HuH-7 (cell line): ENCODE measurements at regions not wholly inside any gene's neighbourhood (a gene's known extent, or its start where the extent isn't known, plus 50 kb on each side); places are given as distances from the start of the nearest gene placed in this dataset.

Source experiments
- DNase-seq: peaks from one replicate; pipeline ENCODE4 v3.0.0; 2011; ENCODE audit warnings: low spot score

DNA sequence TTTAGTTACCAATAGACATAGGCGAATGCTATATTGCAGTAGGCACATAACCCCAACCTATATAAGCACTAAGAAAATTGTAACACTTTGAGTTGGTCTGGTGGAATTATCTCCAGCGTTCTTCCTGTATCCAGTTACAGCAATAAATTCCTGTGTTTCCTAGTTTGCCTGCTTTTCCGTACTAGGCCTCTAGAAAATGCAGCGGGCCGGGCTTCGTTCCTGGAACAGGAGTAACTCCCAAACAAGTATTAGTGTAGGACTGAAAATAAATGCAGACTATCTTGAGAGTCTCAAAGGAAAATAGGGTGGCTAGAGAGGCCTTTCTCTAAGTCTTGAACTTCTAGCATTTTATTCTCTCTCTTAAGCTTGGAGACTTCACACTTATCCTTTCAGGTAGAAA lies 159.8 kb downstream of the OR13H1 start:
- no peak for DNase-seq

DNA sequence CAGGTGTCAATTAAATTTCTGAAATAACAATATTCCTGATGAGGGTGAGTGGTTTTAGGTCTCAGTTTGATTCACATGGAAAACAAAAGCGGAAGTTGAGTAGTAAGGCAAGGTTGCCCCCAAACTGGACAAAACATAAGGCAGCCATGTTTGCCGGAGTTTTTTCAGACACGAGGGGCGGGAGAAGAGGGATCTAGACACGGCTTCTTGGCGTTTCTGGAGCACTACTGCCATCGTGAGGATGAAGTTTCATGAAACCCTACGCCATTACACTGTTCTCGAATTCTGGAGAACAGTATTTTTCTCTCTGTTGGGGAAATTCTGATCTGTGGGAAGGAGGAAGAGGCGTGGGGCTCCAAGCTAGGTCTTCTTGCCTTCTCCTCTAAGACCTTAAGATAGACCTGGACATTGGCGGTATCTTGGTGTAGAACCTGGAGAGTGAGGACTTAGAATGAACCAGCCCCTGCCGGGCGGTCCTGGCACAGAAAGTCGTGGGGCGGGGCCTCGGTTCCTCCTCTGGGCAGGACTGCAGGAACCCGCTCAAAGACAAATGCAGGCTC lies 160.3 kb downstream of the OR13H1 start:
- DNase-seq = no peak

GRCh38 chrX:131709553-131709952 lies 165.7 kb downstream of the OR13H1 start:
- DNase-seq = no peak

DNA sequence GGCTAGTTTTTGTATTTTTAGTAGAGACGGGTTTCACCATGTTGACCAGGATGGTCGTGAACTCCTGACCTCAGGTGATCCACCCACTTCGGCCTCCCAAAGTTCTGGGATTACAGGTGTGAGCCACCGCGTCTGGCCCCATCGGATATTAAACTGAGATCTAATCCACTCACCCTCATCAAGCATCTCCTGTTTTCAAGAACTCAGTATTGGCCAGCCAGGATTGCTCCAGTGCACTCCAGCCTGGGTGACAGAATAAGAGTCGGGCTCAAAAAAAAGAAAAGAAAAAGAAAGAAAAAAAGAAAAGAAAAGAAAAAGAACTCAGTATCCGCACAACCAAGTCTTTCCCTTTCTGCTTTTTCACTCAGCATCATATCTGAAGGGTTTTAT lies 167.6 kb downstream of the OR13H1 start:
- no peak for DNase-seq

- DNase-seq = no peak
Observed at GRCh38 chrX:131723646-131724045, 179.8 kb downstream of the OR13H1 start.

GRCh38 chrX:131724292-131724691 lies 180.4 kb downstream of the OR13H1 start:
- no peak for DNase-seq

DNA sequence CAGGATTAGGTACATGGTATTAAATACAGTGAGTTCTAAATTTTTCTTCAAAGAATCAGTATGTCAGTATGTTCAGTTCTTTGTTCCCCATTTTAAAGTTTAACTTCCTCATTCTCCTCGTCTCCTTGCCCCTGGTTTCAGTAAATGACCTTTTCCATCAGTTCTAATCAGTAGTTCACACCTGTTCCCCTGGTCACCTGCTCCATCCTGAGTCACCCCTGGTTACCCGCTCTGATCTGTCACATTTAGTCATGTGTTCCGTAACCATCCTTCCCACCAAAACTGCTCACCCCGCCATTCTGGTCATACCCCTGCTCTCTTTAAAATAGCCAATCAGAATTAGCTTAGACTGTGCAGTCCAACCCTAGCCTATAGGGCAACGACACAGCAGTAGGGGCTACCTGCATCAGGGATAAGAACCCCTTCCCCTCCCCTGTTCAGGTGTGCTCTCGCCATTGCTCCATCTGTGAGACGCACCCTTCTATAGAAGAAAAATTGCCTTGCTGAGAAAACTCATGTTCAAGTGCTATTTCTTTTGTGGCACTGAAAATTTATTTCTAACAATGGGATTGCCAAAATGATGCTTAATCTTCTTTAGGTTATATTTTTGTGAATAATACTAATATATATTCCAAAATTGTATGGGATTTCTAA lies 181.3 kb downstream of the OR13H1 start:
- DNase-seq = no peak

DNA sequence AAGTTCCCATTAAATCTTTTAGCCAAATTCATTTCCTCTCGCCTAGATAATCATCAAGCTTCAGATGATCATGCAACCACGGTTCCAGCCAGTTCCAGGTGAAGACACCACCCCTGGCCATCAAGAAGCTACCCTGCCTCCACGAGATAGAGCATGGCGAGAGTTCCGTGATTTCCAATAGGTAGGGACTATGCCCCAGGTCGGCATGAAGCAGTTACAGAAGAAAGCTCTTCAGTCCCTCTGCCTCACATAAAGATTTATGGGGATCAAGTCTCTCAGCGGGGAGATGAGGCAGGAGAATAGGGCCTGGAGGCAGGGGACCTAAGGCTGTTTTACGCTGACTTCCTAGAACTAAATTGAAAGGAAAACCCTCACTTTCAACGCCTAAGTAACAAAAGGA lies 183.9 kb downstream of the OR13H1 start:
- DNase-seq = no peak

- no peak for DNase-seq
Observed at GRCh38 chrX:131728295-131729145, 184.6 kb downstream of the OR13H1 start.

- no peak for DNase-seq
Observed at GRCh38 chrX:131729295-131729694, 185.4 kb downstream of the OR13H1 start.

GRCh38 chrX:131734621-131735020 lies 190.7 kb downstream of the OR13H1 start:
- DNase-seq = no peak

DNA sequence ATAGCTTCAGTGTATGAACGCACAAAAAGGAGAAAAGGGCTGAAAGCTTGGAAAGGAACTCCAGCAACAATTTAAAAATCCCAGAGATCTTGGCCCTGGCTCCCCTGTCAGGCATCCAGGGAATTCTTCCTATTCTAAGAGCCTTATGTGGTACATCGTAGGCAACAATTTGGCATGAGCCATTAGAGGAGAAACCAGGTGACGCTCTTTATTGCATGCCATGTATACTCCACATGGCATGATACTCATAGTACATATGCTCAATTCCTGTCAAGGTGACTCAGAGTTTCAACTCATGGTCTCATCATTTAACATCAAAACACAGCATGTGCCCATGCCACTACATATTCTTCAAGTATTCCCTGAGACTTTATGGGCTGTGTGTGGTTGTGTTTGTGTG lies 191.3 kb downstream of the OR13H1 start:
- no peak for DNase-seq

GRCh38 chrX:131739823-131740222 lies 195.9 kb downstream of the OR13H1 start:
- no peak for DNase-seq

- DNase-seq = no peak
Observed at GRCh38 chrX:131741103-131741581, 197.3 kb downstream of the OR13H1 start.

DNA sequence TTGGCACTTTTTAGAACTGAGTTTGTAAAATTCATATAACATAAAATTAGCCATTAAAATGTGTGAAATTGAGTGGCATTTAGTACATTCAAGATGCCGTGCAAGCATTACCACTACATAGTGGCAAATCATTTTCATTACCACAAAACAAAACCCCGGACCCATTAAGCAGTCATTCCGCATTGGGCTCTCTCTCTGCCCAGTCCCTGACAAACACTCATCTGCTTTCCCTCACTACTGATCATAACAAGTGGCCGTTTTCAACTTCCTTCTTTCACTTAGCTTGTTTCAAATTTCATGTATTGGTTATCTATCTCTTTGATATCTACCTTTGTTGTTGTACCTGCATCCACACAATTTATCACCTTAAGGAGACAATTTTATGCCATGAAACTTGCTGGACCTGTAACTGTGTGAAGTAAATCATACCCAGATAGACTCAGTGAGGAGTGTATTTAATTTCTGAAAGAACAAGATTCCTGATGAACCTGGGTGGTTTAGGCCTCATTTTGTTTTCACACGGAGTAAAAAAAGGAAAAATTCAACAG lies 202.1 kb downstream of the OR13H1 start:
- no peak for DNase-seq

GRCh38 chrX:131746491-131746968 lies 202.7 kb downstream of the OR13H1 start:
- DNase-seq = peak; percentile 2

GRCh38 chrX:131747173-131747572 lies 203.3 kb downstream of the OR13H1 start:
- DNase-seq = no peak

GRCh38 chrX:131752493-131753198 lies 208.8 kb downstream of the OR13H1 start:
- DNase-seq = no peak

- no peak for DNase-seq
Observed at GRCh38 chrX:131762802-131763234, 218.9 kb downstream of the OR13H1 start.

DNA sequence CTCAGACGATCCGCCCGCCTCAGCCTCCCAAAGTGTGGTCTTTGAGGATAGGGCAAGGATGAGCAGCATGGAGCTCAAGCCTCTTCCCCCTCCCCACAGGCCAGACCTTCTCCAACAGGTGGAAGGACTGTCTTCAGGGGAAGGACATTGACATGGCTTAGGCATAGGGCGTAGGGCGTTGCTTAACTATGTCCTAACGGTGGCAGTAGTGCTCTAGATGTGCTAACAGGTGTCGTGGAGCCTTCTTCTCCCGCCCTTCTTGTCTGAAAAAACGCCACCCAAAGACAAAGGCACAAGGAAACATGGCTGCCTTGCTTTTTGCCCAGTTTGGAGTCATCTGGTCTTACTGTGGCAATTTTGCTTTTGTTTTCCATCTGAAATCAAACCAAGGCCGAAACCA lies 219.8 kb downstream of the OR13H1 start:
- no peak for DNase-seq

GRCh38 chrX:131764216-131764615 lies 220.3 kb downstream of the OR13H1 start:
- no peak for DNase-seq
